ENCODE measurements at regions not wholly inside any gene's neighbourhood (a gene's known extent, or its start where the extent isn't known, plus 50 kb on each side); places are given as distances from the start of the nearest gene placed in this dataset.
"Not testable (repeated sequence)": the region's sequence is repeated elsewhere in the genome, so short reads cannot be mapped to it uniquely, and the experiment has no call there.

GRCh38 chr3:144499001-144499930 is 527.6 kb downstream of the DIPK2A start:
- no peak for TF ChIP-seq ZNF274 (IDR thresholded peaks at IDR 0.05; ENCODE audit: low read depth, low read length)
- no peak overlapping the region for H3K4me3 ChIP-seq (ENCODE audit: low read length)

GRCh38 chr3:144501467-144501866 is 529.8 kb downstream of the DIPK2A start:
- no peak overlapping the region for H3K4me3 ChIP-seq (ENCODE audit: low read length)
- no peak for TF ChIP-seq ZNF274 (IDR thresholded peaks at IDR 0.05; ENCODE audit: low read depth, low read length)

GRCh38 chr3:144502402-144502801 is 530.8 kb downstream of the DIPK2A start:
- H3K4me3 ChIP-seq (ENCODE audit: low read length): no peak overlapping the region
- TF ChIP-seq ZNF274 (IDR thresholded peaks at IDR 0.05; ENCODE audit: low read depth, low read length): no peak

- H3K4me3 ChIP-seq (ENCODE audit: low read length): not testable (repeated sequence)
These were observed 534.8 kb downstream of the DIPK2A start for GRCh38 chr3:144506375-144506774.

DNA sequence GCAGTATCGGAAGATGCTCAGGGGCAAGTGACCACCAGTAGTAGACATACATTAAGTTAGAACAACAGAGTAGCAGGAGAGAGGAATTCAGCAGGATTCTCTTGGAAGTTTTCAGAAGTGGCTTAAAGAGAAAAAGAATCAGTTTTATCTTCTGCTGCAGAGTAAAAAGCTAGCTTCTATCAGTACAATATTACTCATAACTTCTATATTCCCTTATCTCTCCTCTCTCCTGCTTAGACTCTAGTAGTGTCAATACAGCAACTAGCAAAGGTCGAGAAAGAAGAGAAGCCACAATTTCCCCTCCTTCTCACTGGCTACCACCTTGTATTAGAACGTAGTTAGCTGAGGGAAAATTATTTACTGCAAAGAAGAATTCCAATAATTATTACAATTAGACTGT is 539.7 kb downstream of the DIPK2A start:
- no peak overlapping the region for H3K4me3 ChIP-seq (ENCODE audit: low read length)

DNA sequence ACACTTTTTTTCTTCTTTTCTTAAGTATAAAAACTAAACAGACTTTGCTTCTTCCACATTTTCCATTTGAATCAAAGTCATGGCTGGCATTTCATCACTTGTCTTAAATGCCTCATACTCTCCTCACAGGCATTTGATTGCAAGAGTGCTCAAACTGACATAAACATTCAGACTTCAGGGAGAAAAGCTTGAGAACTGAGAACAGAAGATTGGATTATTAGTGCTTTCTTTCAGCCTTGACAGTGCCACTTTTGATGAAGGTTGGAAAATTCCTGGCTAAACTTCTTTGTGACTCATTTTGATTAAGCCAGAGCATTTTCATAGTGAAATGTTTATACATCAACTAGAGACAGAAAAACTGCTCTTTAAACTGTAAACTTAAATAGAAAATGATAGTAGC is 544.4 kb downstream of the DIPK2A start:
- no peak for TF ChIP-seq ZNF274 (IDR thresholded peaks at IDR 0.05; ENCODE audit: low read depth, low read length)
- H3K4me3 ChIP-seq (ENCODE audit: low read length): no peak overlapping the region

More for the DNA sequence above, 539.7 kb downstream of the DIPK2A start:
- TF ChIP-seq ZNF274 (IDR thresholded peaks at IDR 0.05; ENCODE audit: low read depth, low read length): no peak

DNA sequence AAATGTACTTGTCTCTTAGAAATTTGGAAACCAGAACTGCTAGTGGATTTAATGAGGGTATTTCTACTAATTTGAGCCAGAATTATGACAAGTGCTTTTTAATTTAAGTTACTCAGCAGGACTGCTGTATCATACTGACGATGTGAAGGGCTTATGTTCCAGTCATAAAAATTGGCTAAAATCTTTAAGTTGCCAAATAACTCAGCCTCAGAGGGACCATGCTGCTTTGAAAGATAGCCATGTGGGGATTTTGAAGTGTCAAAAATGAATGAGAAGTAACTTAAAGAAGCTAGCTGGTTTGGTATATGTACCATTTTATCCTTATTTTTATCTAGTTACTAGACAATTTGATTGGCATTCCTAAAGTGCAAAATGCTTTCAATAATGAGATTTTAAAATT is 545.0 kb downstream of the DIPK2A start:
- no peak for TF ChIP-seq ZNF274 (IDR thresholded peaks at IDR 0.05; ENCODE audit: low read depth, low read length)
- H3K4me3 ChIP-seq (ENCODE audit: low read length): no peak overlapping the region

DNA sequence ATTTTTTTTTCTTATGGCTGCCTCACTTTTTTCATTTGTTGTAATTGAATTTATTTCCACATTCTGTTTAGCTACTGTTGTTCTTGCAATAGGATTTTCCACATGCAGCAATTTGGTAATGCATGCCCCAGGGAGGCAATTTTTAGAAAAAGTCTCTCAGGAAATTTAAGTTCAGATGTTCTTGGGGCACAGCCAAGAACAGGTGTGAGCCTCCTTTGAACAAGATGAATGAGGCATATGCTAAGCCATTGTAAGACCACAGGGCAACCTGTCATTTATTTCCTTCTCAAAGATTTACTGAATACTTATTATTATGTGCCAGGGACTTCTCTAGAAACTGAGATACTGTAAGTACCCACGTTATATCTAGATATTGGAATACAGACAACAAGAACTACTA is 549.5 kb downstream of the DIPK2A start:
- TF ChIP-seq ZNF274 (IDR thresholded peaks at IDR 0.05; ENCODE audit: low read depth, low read length): no peak

DNA sequence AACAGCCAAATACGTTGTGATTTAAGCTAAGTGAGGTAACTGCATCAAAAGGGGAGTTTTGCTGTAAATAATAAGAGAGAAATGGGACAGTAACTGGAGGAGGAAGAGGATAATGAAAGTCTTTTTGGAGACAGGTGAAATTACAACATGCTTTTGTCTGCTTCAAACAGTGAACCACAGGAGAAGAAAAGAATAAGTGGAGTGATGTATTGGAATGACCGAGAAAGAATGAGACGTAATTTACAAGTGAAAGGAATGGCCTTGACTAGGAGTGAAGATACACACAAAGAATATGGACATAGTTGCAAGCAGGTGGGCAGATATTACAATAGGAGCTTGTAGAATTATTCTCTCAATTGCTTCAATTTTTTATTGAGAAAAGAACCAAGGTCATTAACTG is 550.8 kb downstream of the DIPK2A start:
- H3K4me3 ChIP-seq (ENCODE audit: low read length): no peak overlapping the region
- TF ChIP-seq ZNF274 (IDR thresholded peaks at IDR 0.05; ENCODE audit: low read depth, low read length): no peak

More for the DNA sequence above, 549.5 kb downstream of the DIPK2A start:
- H3K4me3 ChIP-seq (ENCODE audit: low read length): no peak overlapping the region

DNA sequence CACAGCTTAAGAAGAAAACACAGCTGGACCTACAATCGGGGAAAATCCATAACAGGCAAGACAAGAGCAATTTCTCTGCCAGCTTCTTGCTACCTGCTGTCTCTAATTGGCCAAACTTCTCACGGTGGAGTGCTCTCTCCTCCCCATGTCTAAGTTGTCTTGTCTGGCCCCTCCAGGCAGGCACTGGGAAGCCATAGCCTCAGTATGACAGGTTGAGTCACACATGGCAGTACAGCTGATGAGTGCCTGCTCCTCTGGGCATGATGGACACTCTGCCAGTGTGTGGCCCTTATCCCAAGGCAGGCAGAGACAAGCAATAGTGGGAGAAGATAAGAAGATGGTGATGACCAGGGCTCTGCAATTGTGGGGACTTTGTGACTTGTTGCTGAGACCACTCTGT is 551.8 kb downstream of the DIPK2A start:
- no peak for TF ChIP-seq ZNF274 (IDR thresholded peaks at IDR 0.05; ENCODE audit: low read depth, low read length)
- H3K4me3 ChIP-seq (ENCODE audit: low read length): no peak overlapping the region

GRCh38 chr3:144524531-144524930 is 552.9 kb downstream of the DIPK2A start:
- TF ChIP-seq ZNF274 (IDR thresholded peaks at IDR 0.05; ENCODE audit: low read depth, low read length): no peak
- no peak overlapping the region for H3K4me3 ChIP-seq (ENCODE audit: low read length)

- no peak for TF ChIP-seq ZNF274 (IDR thresholded peaks at IDR 0.05; ENCODE audit: low read depth, low read length)
- no peak overlapping the region for H3K4me3 ChIP-seq (ENCODE audit: low read length)
These were observed 557.9 kb downstream of the DIPK2A start for GRCh38 chr3:144529566-144529965.

DNA sequence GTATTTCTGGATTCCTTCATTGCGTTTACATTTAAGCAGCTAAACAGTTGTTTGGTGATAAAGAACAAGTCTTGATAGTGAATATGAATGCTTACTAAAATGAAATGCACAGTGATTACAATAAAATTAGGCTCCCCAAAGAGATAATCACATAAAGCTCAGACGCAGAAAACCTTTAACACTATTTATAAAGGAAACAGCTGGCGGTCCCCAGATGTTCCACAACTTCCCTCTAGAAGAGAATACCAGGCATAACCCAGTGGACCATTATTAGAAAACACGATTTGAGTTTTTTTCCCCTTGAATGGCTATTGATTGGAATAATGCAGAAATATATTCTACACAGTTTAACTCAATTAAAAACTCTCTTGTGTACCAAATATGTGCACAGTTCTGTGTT is 573.2 kb downstream of the DIPK2A start:
- no peak overlapping the region for H3K4me3 ChIP-seq (ENCODE audit: low read length)
- TF ChIP-seq ZNF274 (IDR thresholded peaks at IDR 0.05; ENCODE audit: low read depth, low read length): no peak

GRCh38 chr3:144546539-144546938 is 574.9 kb downstream of the DIPK2A start:
- H3K4me3 ChIP-seq (ENCODE audit: low read length): no peak overlapping the region

DNA sequence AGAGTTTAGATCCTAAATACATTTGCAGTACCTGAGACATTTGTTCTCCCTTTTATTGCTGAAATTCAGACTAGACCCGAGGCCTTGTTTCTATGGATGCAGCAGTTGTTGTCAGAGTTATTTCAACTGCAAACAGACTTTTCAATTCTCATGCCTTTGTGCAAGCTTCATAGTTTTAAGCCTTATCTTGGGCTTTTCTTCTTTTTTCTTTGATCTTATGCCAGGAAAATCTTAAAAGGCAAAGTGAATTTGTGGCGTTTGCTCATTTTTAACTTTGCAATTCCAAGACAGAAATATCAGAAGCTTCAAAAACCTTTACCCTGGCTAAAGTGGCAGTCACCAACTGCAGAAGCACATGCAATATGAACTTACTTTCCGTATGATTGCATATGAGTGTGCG is 576.7 kb downstream of the DIPK2A start:
- no peak for TF ChIP-seq ZNF274 (IDR thresholded peaks at IDR 0.05; ENCODE audit: low read depth, low read length)
- no peak overlapping the region for H3K4me3 ChIP-seq (ENCODE audit: low read length)

More at GRCh38 chr3:144546539-144546938, 574.9 kb downstream of the DIPK2A start:
- TF ChIP-seq ZNF274 (IDR thresholded peaks at IDR 0.05; ENCODE audit: low read depth, low read length): no peak

- no peak overlapping the region for H3K4me3 ChIP-seq (ENCODE audit: low read length)
- TF ChIP-seq ZNF274 (IDR thresholded peaks at IDR 0.05; ENCODE audit: low read depth, low read length): no peak
These were observed 577.5 kb downstream of the DIPK2A start for GRCh38 chr3:144549166-144549565.
